ENCODE measurements at regions not wholly inside any gene's neighbourhood (a gene's known extent, or its start where the extent isn't known, plus 50 kb on each side); places are given as distances from the start of the nearest gene placed in this dataset.
"Not testable (repeated sequence)": the region's sequence is repeated elsewhere in the genome, so short reads cannot be mapped to it uniquely, and the experiment has no call there.

DNA sequence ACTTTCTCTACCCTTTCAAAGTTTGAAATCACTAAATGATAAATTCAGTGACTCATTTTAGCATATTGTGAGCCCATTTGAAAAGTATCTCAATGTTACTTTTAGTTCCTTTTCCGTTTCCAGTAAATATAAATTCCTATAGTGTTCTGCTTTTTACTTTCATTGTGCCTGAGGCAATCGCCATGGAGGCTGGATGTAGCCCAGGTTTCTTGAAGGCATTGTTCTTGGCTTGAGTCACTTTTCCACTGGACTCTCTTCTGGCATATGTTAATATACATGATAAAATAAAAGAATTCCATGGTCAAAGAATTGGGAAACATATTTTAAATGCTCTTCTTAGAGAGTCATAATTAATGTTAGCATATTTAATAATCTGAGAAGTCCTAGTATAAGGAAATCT is 327.0 kb downstream of the IZUMO3 start:
- no peak overlapping the region for H3K27ac ChIP-seq (ENCODE audit: low read length)
- no peaks in the 10 kb centered on the region for H3K4me1 ChIP-seq (ENCODE audit: control insufficient read depth, insufficient read depth, low read length)
- H3K27me3 ChIP-seq (ENCODE audit: control insufficient read depth, insufficient read depth) = no peaks in the 10 kb centered on the region
- no peak overlapping the region for H3K4me3 ChIP-seq (ENCODE audit: low read length)
- no peaks in the 10 kb centered on the region for H3K9me3 ChIP-seq (ENCODE audit: control insufficient read depth, low read length)
- DNase-seq (no peak), ATAC-seq (no peak)
- WGBS = 64% methylated on average over 2 of the region's 2 CpGs
- intact Hi-C loops (cut with DNase I) = no loop called here

DNA sequence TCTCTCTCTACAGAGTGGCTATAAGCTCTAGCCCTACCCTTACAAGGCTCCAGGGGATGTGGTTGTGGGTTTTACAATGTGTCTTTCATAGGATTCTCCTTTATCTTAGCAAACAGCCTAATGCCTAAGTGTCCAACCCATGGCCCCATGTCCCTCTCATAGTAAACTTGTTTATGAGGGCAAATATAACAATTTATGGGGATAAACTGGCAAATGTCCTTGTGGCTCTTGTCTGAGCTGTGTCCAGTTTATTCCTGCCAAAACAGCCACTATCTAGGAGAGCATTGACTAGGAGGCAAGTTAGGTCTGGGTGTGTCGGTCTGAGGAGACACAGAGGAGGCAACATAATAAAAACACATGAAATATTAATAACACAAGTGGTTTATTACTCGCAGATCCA is 335.1 kb downstream of the IZUMO3 start:
- Histone ChIP-seq H3K9me3 (ENCODE audit: control insufficient read depth, low read length) (no peaks in the 10 kb centered on the region), H3K4me1 (ENCODE audit: control insufficient read depth, insufficient read depth, low read length) (no peaks in the 10 kb centered on the region), H3K27me3 (ENCODE audit: control insufficient read depth, insufficient read depth) (no peaks in the 10 kb centered on the region), H3K4me3 (ENCODE audit: low read length) (no peak overlapping the region), H3K27ac (ENCODE audit: low read length) (no peak overlapping the region)
- DNase-seq (no peak), ATAC-seq (no peak)
- intact Hi-C loops (cut with DNase I) = no loop called here
- WGBS = 76% methylated on average over 2 of the region's 2 CpGs

DNA sequence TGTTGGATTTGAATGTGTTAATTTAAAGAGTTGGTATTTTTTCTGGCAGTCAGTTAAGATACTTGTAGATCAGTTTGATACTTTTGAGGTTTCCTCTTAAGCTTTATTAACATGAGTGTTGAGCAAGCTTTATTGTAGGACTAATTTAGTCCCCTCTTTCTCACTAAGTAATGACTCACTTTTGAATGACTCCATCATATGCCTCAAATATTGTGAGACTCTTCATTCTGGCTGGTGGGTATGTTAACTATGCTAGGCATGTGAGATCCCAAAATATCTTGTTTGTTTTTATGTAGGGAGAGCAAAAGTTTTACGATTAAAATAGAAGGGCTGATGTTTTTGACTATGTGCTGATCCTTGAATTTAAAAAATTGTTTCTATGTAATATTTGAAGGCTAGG is 355.7 kb downstream of the IZUMO3 start:
- Histone ChIP-seq H3K27ac (ENCODE audit: low read length) (no peak overlapping the region), H3K4me3 (ENCODE audit: low read length) (no peak overlapping the region), H3K9me3 (ENCODE audit: control insufficient read depth, low read length) (no peaks in the 10 kb centered on the region), H3K4me1 (ENCODE audit: control insufficient read depth, insufficient read depth, low read length) (no peaks in the 10 kb centered on the region), H3K27me3 (ENCODE audit: control insufficient read depth, insufficient read depth) (no peaks in the 10 kb centered on the region)
- intact Hi-C loops (cut with DNase I) = no loop called here
- 63% methylated on average over 1 of the region's 1 CpG for whole genome bisulfite sequencing
- ATAC-seq (no peak), DNase-seq (no peak)

DNA sequence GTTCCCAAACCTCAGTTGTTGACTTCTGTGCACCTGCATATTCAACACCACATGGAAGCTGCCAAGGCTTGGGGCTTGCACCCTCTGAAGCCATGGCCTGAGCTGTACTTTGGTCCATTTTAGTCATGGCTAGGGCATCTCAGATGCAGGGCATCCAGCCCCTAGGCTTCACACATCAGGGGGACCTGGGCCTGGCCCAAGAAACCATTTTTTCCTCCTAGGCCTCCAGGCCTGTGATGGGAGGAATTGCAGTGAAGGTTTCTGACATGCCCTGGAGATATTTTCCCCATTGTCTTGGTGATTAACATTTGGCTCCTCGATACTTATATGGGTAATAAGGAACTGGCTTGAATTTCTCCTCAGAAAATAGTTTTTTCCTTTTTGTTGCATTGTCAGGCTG is 354.5 kb upstream of the ELAVL2 start:
- H3K27me3 ChIP-seq (ENCODE audit: control insufficient read depth, insufficient read depth); H3K4me1 ChIP-seq (ENCODE audit: control insufficient read depth, insufficient read depth, low read length); H3K9me3 ChIP-seq (ENCODE audit: control insufficient read depth, low read length); H3K4me3 ChIP-seq (ENCODE audit: low read length); intact Hi-C loops (cut with DNase I); ATAC-seq; H3K27ac ChIP-seq (ENCODE audit: low read length): not testable (repeated sequence)
- DNase-seq = peak in 1 of 3 donors; percentile 20
- 57% methylated on average over 1 of the region's 1 CpG for WGBS

DNA sequence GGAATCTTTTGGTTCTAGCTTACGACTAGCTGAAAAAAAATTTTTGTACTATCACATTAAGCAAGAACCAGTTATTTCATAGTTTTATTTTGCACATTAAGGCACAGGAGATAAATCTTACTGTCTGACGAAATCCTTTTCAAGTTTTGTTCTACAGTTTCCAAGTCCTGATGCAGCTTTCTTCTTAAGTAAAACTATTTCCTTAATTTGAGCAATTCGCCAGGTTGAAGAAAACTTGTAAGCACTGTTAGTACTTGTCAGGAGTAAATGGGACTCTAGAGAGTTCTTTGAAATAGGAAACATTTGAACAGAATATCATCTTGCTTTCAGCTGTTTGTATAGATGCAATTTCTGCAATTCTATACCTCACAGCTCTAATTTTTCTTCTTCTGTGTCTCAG is 318.8 kb upstream of the ELAVL2 start:
- H3K27ac ChIP-seq (ENCODE audit: low read length) = no peak overlapping the region
- H3K4me3 ChIP-seq (ENCODE audit: low read length) = no peak overlapping the region
- intact Hi-C loops (cut with DNase I) = no loop called here
- WGBS = 70% methylated on average over 3 of the region's 3 CpGs
- H3K9me3 ChIP-seq (ENCODE audit: control insufficient read depth, low read length) = no peaks in the 10 kb centered on the region
- no peaks in the 10 kb centered on the region for H3K4me1 ChIP-seq (ENCODE audit: control insufficient read depth, insufficient read depth, low read length)
- no peak for ATAC-seq
- no peaks in the 10 kb centered on the region for H3K27me3 ChIP-seq (ENCODE audit: control insufficient read depth, insufficient read depth)
- no peak for DNase-seq

DNA sequence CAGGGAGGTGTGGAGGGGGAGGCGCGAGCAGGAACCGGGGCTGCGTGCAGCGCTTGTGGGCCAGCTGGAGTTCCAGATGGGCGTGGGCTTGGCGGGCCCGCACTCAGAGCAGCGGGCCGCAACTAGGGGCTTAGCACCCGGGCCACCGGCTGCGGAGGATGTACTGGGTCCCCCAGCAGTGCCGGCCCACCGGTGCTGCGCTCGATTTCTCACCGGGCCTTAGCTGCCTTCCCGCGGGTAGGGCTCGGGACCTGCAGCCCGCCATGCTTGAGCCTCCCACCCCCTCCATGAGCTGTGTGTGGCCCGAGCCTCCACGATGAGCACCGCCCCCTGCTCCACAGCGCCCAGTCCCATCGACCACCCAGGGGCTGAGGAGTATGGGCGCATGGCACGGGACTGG is 309.0 kb upstream of the ELAVL2 start:
- H3K9me3 ChIP-seq (ENCODE audit: control insufficient read depth, low read length); intact Hi-C loops (cut with DNase I); ATAC-seq; H3K27me3 ChIP-seq (ENCODE audit: control insufficient read depth, insufficient read depth); H3K4me1 ChIP-seq (ENCODE audit: control insufficient read depth, insufficient read depth, low read length); H3K4me3 ChIP-seq (ENCODE audit: low read length); H3K27ac ChIP-seq (ENCODE audit: low read length): not testable (repeated sequence)
- DNase-seq = peak in 1 of 3 donors; percentile 26
- 96% methylated on average over 29 of the region's 29 CpGs for WGBS

DNA sequence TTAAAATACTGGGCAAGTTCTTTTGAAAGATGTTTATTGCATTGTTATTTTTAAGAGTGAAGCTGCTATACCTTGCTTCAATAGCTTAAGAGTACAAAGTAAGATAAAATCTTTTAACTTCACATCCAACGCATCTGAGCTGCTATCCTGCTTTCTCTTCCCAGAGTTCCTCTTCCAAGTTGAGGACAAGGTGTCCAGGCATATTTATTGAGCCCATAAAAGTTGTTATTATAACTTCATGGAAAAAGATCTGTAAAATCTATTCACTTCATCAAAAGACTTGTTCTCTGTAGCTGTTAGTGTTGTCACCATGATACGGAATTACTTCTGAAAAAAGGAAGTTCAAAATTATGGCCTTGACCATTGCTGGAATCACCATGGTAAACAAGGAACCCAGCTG is 306.2 kb upstream of the ELAVL2 start:
- intact Hi-C loops (cut with DNase I) = no loop called here
- H3K27me3 ChIP-seq (ENCODE audit: control insufficient read depth, insufficient read depth) = no peaks in the 10 kb centered on the region
- DNase-seq (no peak), ATAC-seq (no peak)
- H3K9me3 ChIP-seq (ENCODE audit: control insufficient read depth, low read length) = no peaks in the 10 kb centered on the region
- 61% methylated on average over 2 of the region's 2 CpGs for WGBS
- H3K27ac ChIP-seq (ENCODE audit: low read length) = no peak overlapping the region
- no peak overlapping the region for H3K4me3 ChIP-seq (ENCODE audit: low read length)
- no peaks in the 10 kb centered on the region for H3K4me1 ChIP-seq (ENCODE audit: control insufficient read depth, insufficient read depth, low read length)

DNA sequence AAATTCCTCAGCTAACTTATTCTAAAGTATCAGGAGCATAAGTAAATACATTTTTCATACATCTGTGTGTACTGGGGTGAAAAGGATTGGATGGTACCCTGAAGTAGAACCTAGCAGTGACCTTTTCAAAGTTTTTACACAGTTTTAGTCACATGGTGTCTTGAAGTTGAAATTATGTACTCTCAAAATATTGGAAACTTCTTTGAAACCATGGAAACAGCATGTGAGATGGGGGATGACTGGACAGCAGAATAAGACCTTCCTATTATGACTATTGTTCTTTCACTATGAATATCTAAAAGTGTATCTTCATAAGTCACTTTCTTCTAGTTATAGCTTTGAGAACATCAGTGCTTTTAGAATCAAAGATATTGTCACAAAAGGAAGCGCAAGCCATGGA is 301.5 kb upstream of the ELAVL2 start:
- Histone ChIP-seq H3K27me3 (ENCODE audit: control insufficient read depth, insufficient read depth) (no peaks in the 10 kb centered on the region), H3K27ac (ENCODE audit: low read length) (no peak overlapping the region), H3K4me3 (ENCODE audit: low read length) (no peak overlapping the region), H3K9me3 (ENCODE audit: control insufficient read depth, low read length) (no peaks in the 10 kb centered on the region), H3K4me1 (ENCODE audit: control insufficient read depth, insufficient read depth, low read length) (no peaks in the 10 kb centered on the region)
- no peak for ATAC-seq
- no peak for DNase-seq
- WGBS = 100% methylated on average over 1 of the region's 1 CpG
- intact Hi-C loops (cut with DNase I) = no loop called here

DNA sequence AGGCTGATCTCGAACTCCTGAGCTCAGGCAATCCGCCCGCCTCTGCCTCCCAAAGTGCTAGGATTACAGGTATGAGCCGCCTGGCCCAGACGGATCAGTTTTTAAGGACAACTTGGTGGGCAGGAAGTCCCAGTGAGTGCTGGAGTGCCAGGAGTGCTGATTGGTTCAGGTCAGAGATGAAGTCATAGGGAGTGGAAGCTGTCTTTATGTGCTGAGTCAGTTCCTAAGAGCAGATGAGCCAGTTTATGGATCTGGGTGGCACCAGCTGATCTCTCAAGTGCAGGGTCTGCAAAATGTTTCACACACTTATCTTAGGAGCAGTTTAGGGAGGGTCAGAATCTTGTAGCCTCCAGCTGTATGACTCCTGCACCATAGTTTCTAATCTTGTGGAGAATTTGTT is 292.1 kb upstream of the ELAVL2 start:
- intact Hi-C loops (cut with DNase I) = no loop called here
- Histone ChIP-seq H3K4me1 (ENCODE audit: control insufficient read depth, insufficient read depth, low read length) (no peaks in the 10 kb centered on the region), H3K4me3 (ENCODE audit: low read length) (no peak overlapping the region), H3K27me3 (ENCODE audit: control insufficient read depth, insufficient read depth) (no peaks in the 10 kb centered on the region), H3K27ac (ENCODE audit: low read length) (no peak overlapping the region), H3K9me3 (ENCODE audit: control insufficient read depth, low read length) (no peaks in the 10 kb centered on the region)
- ATAC-seq (no peak), DNase-seq (no peak)
- WGBS = 72% methylated on average over 5 of the region's 5 CpGs

DNA sequence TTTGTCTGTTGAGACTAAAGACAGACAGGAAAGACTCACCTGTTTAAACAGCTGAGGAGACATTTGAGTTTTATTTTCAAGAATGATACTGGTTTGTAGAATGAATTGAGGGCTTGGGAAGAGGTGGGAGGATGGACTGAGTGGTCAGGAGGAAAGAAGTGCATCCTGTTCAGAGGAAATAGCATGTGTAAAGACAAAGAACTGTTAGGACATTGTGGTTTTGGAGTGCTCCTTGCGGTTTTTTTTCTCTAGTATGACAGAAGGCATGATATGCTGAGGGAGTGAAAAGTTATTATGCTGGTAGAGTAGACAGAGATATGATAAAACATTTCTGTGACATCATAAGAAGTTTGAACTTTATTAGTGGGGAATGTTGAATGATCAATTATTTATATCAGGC is 270.7 kb upstream of the ELAVL2 start:
- ATAC-seq (no peak), DNase-seq (no peak)
- Histone ChIP-seq H3K27ac (ENCODE audit: low read length) (no peak overlapping the region), H3K9me3 (ENCODE audit: control insufficient read depth, low read length) (no peaks in the 10 kb centered on the region), H3K4me1 (ENCODE audit: control insufficient read depth, insufficient read depth, low read length) (no peaks in the 10 kb centered on the region), H3K27me3 (ENCODE audit: control insufficient read depth, insufficient read depth) (no peaks in the 10 kb centered on the region), H3K4me3 (ENCODE audit: low read length) (no peak overlapping the region)
- intact Hi-C loops (cut with DNase I) = no loop called here
- WGBS = 68% methylated on average over 1 of the region's 1 CpG

DNA sequence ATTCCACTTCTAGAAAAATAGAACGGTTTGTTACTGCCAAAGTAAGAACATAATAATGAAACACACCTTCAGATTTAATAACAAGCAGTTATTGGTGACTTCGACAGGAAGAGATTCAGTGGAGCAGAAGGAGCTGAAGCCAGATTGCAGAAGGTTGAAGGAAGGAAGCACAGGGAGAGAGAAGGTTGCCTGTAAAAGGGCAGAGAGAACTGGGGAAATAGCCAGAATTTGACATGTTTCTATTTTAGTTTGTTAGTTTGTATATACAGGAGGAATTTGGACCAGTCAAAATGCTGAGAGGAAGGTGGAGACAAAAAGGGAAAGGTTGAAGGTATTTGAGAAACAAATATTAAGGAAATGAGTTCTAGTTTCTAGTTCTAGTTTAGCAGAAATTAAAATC is 269.2 kb upstream of the ELAVL2 start:
- ATAC-seq = no peak
- intact Hi-C loops (cut with DNase I) = no loop called here

DNA sequence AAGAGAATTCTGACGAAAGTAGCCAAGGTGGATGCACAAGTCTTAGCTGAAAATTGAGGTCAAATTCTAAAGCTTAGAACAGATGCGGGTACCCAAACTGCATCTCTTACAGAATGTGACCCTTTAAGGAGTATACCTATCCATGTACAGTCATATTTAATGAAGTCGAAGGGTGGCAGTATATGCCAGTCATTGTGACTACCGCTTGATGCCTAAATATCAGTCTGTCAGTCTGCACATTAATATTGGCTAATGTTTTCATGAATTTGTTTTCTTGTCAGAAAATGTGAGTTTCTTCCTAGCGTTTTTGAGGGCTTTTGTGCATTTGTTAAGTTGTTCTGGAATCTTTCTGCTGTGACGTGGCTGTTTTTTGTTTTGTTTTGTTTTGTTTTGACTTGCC is 264.5 kb upstream of the ELAVL2 start:
- Histone ChIP-seq H3K4me3 (ENCODE audit: low read length) (no peak overlapping the region), H3K27me3 (ENCODE audit: control insufficient read depth, insufficient read depth) (no peaks in the 10 kb centered on the region), H3K4me1 (ENCODE audit: control insufficient read depth, insufficient read depth, low read length) (no peaks in the 10 kb centered on the region), H3K9me3 (ENCODE audit: control insufficient read depth, low read length) (no peaks in the 10 kb centered on the region), H3K27ac (ENCODE audit: low read length) (no peak overlapping the region)
- ATAC-seq = no peak
- intact Hi-C loops (cut with DNase I) = no loop called here
- no peak for DNase-seq
- WGBS = 79% methylated on average over 6 of the region's 6 CpGs

More for the DNA sequence above, 269.2 kb upstream of the ELAVL2 start:
- Histone ChIP-seq H3K27me3 (ENCODE audit: control insufficient read depth, insufficient read depth) (no peaks in the 10 kb centered on the region), H3K4me3 (ENCODE audit: low read length) (no peak overlapping the region), H3K9me3 (ENCODE audit: control insufficient read depth, low read length) (no peaks in the 10 kb centered on the region), H3K27ac (ENCODE audit: low read length) (no peak overlapping the region), H3K4me1 (ENCODE audit: control insufficient read depth, insufficient read depth, low read length) (no peaks in the 10 kb centered on the region)
- no peak for DNase-seq
- WGBS = 85% methylated on average over 2 of the region's 2 CpGs
